ENCODE measurements at regions not wholly inside any gene's neighbourhood (a gene's known extent, or its start where the extent isn't known, plus 50 kb on each side); places are given as distances from the start of the nearest gene placed in this dataset.

- no peak for DNase-seq (ENCODE audit: low spot score)
Measured at GRCh38 chr2:220915092-220915623, 656.9 kb downstream of the EPHA4 start.

- no peak for DNase-seq (ENCODE audit: low spot score)
Measured at GRCh38 chr2:220916931-220917330, 655.2 kb downstream of the EPHA4 start.

- DNase-seq (ENCODE audit: low spot score), result no peak
Measured at GRCh38 chr2:220930271-220931076, 641.6 kb downstream of the EPHA4 start.

- DNase-seq (ENCODE audit: low spot score), result no peak
Measured at GRCh38 chr2:220931491-220931890, 640.6 kb downstream of the EPHA4 start.

GRCh38 chr2:220932041-220932440 lies 640.1 kb downstream of the EPHA4 start:
- no peak for DNase-seq (ENCODE audit: low spot score)

- DNase-seq (ENCODE audit: low spot score), result no peak
Measured at GRCh38 chr2:220935789-220936321, 636.2 kb downstream of the EPHA4 start.

- no peak for DNase-seq (ENCODE audit: low spot score)
Measured at GRCh38 chr2:220936641-220937197, 635.4 kb downstream of the EPHA4 start.

- no peak for DNase-seq (ENCODE audit: low spot score)
Measured at GRCh38 chr2:220937245-220937644, 634.9 kb downstream of the EPHA4 start.

- DNase-seq (ENCODE audit: low spot score), result no peak
Measured at GRCh38 chr2:220940646-220941045, 631.5 kb downstream of the EPHA4 start.

GRCh38 chr2:220941683-220942082 lies 630.4 kb downstream of the EPHA4 start:
- no peak for DNase-seq (ENCODE audit: low spot score)

- DNase-seq (ENCODE audit: low spot score), result no peak
Measured at GRCh38 chr2:220946552-220946951, 625.6 kb downstream of the EPHA4 start.

GRCh38 chr2:220948579-220948978 lies 623.5 kb downstream of the EPHA4 start:
- no peak for DNase-seq (ENCODE audit: low spot score)

- no peak for DNase-seq (ENCODE audit: low spot score)
Measured at GRCh38 chr2:220949466-220949865, 622.6 kb downstream of the EPHA4 start.

GRCh38 chr2:220955776-220956175 lies 616.3 kb downstream of the EPHA4 start:
- DNase-seq (ENCODE audit: low spot score), result no peak

GRCh38 chr2:220956429-220956828 lies 615.7 kb downstream of the EPHA4 start:
- no peak for DNase-seq (ENCODE audit: low spot score)

GRCh38 chr2:220959391-220959802 lies 612.7 kb downstream of the EPHA4 start:
- DNase-seq (ENCODE audit: low spot score), result peak; percentile 60

- no peak for DNase-seq (ENCODE audit: low spot score)
Measured at GRCh38 chr2:220961143-220961860, 610.8 kb downstream of the EPHA4 start.

GRCh38 chr2:220962556-220962955 lies 609.5 kb downstream of the EPHA4 start:
- DNase-seq (ENCODE audit: low spot score), result no peak

GRCh38 chr2:220963076-220963475 lies 609.0 kb downstream of the EPHA4 start:
- no peak for DNase-seq (ENCODE audit: low spot score)

GRCh38 chr2:220963930-220964329 lies 608.2 kb downstream of the EPHA4 start:
- no peak for DNase-seq (ENCODE audit: low spot score)

- no peak for DNase-seq (ENCODE audit: low spot score)
Measured at GRCh38 chr2:220966636-220967035, 605.5 kb downstream of the EPHA4 start.

- no peak for DNase-seq (ENCODE audit: low spot score)
Measured at GRCh38 chr2:220969348-220969747, 602.8 kb downstream of the EPHA4 start.

Measured in Ammon's horn (tissue), 1 donor.